ENCODE measurements at regions not wholly inside any gene's neighbourhood (a gene's known extent, or its start where the extent isn't known, plus 50 kb on each side); places are given as distances from the start of the nearest gene placed in this dataset.

GRCh38 chr6:92114797-92115196 is 1304.6 kb downstream of the EPHA7 start:
- intact Hi-C loops (cut with DNase I) = no loop called here

DNA sequence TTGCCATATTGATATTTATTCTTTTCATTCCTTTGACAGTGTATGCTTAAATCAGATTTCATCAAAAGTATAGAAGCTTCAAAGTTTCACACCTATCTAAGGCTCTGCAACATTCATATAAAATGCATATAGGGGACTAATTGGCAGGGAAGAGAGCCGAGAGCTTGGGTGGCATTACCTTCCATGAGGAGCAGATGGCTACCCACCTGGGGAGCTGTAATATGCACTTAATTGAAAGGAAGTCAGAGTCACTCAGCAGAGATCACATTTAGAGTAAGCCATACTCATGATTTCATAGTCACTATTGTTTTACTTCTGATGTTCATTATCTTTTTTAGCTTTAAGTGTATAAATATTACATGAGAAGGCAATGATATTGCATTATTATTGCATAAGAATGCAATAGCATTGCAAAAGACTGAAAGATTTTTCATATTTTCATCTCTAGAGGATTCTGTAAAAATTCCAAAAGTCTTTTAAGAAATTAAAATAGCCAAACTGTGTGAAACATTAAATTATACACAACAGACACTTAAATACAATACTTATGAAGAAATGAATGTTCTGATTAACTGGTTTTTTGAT is 1305.2 kb downstream of the EPHA7 start:
- no peak for TF ChIP-seq POLR2A (IDR thresholded peaks at IDR 0.05)
- TF ChIP-seq POLR2AphosphoS5 (IDR thresholded peaks at IDR 0.05; ENCODE audit: insufficient read depth in 1 of 2, low read depth in 1 of 2) = no peak
- TF ChIP-seq, protein P1, sequence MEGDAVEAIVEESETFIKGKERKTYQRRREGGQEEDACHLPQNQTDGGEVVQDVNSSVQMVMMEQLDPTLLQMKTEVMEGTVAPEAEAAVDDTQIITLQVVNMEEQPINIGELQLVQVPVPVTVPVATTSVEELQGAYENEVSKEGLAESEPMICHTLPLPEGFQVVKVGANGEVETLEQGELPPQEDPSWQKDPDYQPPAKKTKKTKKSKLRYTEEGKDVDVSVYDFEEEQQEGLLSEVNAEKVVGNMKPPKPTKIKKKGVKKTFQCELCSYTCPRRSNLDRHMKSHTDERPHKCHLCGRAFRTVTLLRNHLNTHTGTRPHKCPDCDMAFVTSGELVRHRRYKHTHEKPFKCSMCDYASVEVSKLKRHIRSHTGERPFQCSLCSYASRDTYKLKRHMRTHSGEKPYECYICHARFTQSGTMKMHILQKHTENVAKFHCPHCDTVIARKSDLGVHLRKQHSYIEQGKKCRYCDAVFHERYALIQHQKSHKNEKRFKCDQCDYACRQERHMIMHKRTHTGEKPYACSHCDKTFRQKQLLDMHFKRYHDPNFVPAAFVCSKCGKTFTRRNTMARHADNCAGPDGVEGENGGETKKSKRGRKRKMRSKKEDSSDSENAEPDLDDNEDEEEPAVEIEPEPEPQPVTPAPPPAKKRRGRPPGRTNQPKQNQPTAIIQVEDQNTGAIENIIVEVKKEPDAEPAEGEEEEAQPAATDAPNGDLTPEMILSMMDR (IDR thresholded peaks at IDR 0.05) = no peak
- H3K27ac ChIP-seq = no peak overlapping the region
- H3K36me3 ChIP-seq = no peaks in the 10 kb centered on the region

More at GRCh38 chr6:92114797-92115196, 1304.6 kb downstream of the EPHA7 start:
- DNase-seq (ENCODE audit: extremely low spot score in 2 of 2) = no peak
- TF ChIP-seq, protein P1 (IDR thresholded peaks at IDR 0.05) = no peak
- no peaks in the 10 kb centered on the region for H3K36me3 ChIP-seq
- H3K27me3 ChIP-seq = no peaks in the 10 kb centered on the region
- no peaks in the 10 kb centered on the region for H3K9me3 ChIP-seq
- no peaks in the 10 kb centered on the region for H3K4me1 ChIP-seq
- H3K27ac ChIP-seq = no peak overlapping the region
- no peak overlapping the region for H3K4me3 ChIP-seq

DNA sequence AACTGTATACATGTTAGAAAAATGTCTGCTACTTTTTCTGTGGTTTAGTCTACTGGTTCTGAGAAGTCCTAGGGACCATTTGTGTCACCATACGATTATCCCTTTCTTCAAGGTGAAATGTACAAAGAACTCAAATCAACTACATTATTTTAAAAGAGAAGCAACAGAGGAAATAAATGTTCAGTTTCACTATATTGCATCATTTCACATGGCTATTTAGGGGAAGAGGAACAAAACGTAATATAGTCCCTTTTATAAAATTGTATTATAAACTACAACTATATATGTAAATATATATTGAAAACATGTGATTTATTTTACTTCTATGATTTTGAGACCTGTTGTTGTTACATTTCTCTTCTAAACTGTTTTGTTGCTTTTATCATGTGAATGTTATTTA is 1308.0 kb downstream of the EPHA7 start:
- Histone ChIP-seq H3K4me1 (no peaks in the 10 kb centered on the region), H3K27me3 (no peaks in the 10 kb centered on the region), H3K9me3 (no peaks in the 10 kb centered on the region), H3K36me3 (no peaks in the 10 kb centered on the region), H3K27ac (no peak overlapping the region), H3K4me3 (no peak overlapping the region)
- DNase-seq (ENCODE audit: extremely low spot score in 2 of 2) = no peak
- intact Hi-C loops (cut with DNase I) = no loop called here
- TF ChIP-seq, protein P1 (IDR thresholded peaks at IDR 0.05) = no peak
- TF ChIP-seq POLR2AphosphoS5 (IDR thresholded peaks at IDR 0.05; ENCODE audit: insufficient read depth in 1 of 2, low read depth in 1 of 2) (no peak), POLR2A (IDR thresholded peaks at IDR 0.05) (no peak)

More for the DNA sequence above, 1305.2 kb downstream of the EPHA7 start:
- no peaks in the 10 kb centered on the region for H3K4me1 ChIP-seq
- no peak overlapping the region for H3K4me3 ChIP-seq
- intact Hi-C loops (cut with DNase I) = no loop called here
- H3K9me3 ChIP-seq = no peaks in the 10 kb centered on the region
- DNase-seq (ENCODE audit: extremely low spot score in 2 of 2) = no peak
- H3K27me3 ChIP-seq = no peaks in the 10 kb centered on the region

DNA sequence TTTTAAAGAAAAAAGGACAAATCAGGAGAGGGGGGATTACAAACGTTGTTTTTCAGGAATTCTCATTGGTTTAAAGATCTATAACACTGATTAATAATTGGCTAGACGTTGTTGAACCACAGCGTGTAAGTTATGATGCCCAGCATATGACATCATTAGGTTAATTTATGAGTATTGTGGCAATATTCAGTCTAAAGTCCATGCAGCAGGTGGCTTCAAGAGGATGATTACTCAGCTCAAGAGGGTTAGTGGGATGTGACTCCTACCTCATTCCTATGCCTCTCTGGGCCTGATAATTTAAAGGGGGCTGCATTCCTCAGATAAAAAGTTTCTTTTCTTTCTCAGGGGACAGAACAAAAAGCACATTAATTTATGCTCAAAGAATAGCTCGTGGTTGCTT is 1309.0 kb downstream of the EPHA7 start:
- intact Hi-C loops (cut with DNase I) = no loop called here
- Histone ChIP-seq H3K27me3 (no peaks in the 10 kb centered on the region), H3K27ac (no peak overlapping the region), H3K36me3 (no peaks in the 10 kb centered on the region), H3K4me3 (no peak overlapping the region), H3K4me1 (no peaks in the 10 kb centered on the region), H3K9me3 (no peaks in the 10 kb centered on the region)
- no peak for TF ChIP-seq POLR2AphosphoS5 (IDR thresholded peaks at IDR 0.05; ENCODE audit: insufficient read depth in 1 of 2, low read depth in 1 of 2)
- no peak for TF ChIP-seq POLR2A (IDR thresholded peaks at IDR 0.05)
- TF ChIP-seq, protein P1 (IDR thresholded peaks at IDR 0.05) = no peak
- DNase-seq (ENCODE audit: extremely low spot score in 2 of 2) = no peak

DNA sequence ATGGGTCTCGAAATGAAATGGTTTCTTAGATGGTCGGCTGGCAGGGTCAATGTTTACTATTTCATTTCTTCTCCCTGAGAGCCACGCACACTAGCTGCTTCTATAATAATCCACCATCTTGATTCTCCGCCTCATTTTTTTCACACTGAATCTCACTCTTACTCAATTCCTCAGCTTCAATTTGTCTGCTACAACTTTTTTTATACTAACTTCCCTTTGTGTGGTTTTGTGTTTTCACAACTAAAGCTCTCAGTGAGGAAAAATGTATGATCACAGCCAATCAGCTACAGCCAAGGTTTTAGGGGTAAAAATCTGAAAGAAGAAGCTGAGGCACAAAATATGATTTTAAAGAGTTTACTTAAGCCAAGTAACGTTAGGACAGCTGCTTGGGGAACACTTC is 1309.4 kb downstream of the EPHA7 start:
- Histone ChIP-seq H3K4me3 (no peak overlapping the region), H3K9me3 (no peaks in the 10 kb centered on the region), H3K36me3 (no peaks in the 10 kb centered on the region), H3K27ac (no peak overlapping the region), H3K4me1 (no peaks in the 10 kb centered on the region), H3K27me3 (no peaks in the 10 kb centered on the region)
- TF ChIP-seq, protein P1 (IDR thresholded peaks at IDR 0.05) = no peak
- no peak for TF ChIP-seq POLR2A (IDR thresholded peaks at IDR 0.05)
- no peak for TF ChIP-seq POLR2AphosphoS5 (IDR thresholded peaks at IDR 0.05; ENCODE audit: insufficient read depth in 1 of 2, low read depth in 1 of 2)
- intact Hi-C loops (cut with DNase I) = loop anchor here (10.0 kb wide), 1 partner anchor 1725 kb away; no protein-coding TSS in a partner anchor
- DNase-seq (ENCODE audit: extremely low spot score in 2 of 2) = no peak
